SW480 (cell line): ENCODE measurements at regions not wholly inside any gene's neighbourhood (a gene's known extent, or its start where the extent isn't known, plus 50 kb on each side); places are given as distances from the start of the nearest gene placed in this dataset.

Experiments used
- DNase-seq: peaks from one replicate; pipeline ENCODE4 v3.0.0-alpha.2; 2016; ENCODE audit warnings: low spot score

- DNase-seq: no peak
These were observed 398.8 kb upstream of the NFE2L3 start for GRCh38 chr7:25752967-25753791.

GRCh38 chr7:25753837-25754236 lies 398.2 kb upstream of the NFE2L3 start:
- DNase-seq: no peak

GRCh38 chr7:25754333-25754732 lies 397.7 kb upstream of the NFE2L3 start:
- no peak for DNase-seq

GRCh38 chr7:25754751-25755150 lies 397.2 kb upstream of the NFE2L3 start:
- no peak for DNase-seq

- no peak for DNase-seq
These were observed 395.4 kb upstream of the NFE2L3 start for GRCh38 chr7:25756601-25757000.

GRCh38 chr7:25758559-25758958 lies 393.4 kb upstream of the NFE2L3 start:
- DNase-seq: no peak

GRCh38 chr7:25759286-25759685 lies 392.7 kb upstream of the NFE2L3 start:
- no peak for DNase-seq

GRCh38 chr7:25759748-25760147 lies 392.2 kb upstream of the NFE2L3 start:
- no peak for DNase-seq

- DNase-seq: no peak
These were observed 389.2 kb upstream of the NFE2L3 start for GRCh38 chr7:25762511-25763462.

GRCh38 chr7:25763463-25763860 lies 388.5 kb upstream of the NFE2L3 start:
- DNase-seq: no peak

GRCh38 chr7:25765110-25765655 lies 386.8 kb upstream of the NFE2L3 start:
- no peak for DNase-seq

GRCh38 chr7:25770235-25770634 lies 381.8 kb upstream of the NFE2L3 start:
- DNase-seq: no peak

- DNase-seq: no peak
These were observed 381.3 kb upstream of the NFE2L3 start for GRCh38 chr7:25770670-25771069.

GRCh38 chr7:25771491-25771890 lies 380.5 kb upstream of the NFE2L3 start:
- no peak for DNase-seq

GRCh38 chr7:25772802-25773201 lies 379.2 kb upstream of the NFE2L3 start:
- no peak for DNase-seq

GRCh38 chr7:25774675-25775074 lies 377.3 kb upstream of the NFE2L3 start:
- no peak for DNase-seq

GRCh38 chr7:25775570-25775969 lies 376.4 kb upstream of the NFE2L3 start:
- no peak for DNase-seq

GRCh38 chr7:25775999-25776743 lies 375.8 kb upstream of the NFE2L3 start:
- no peak for DNase-seq

GRCh38 chr7:25776744-25777123 lies 375.3 kb upstream of the NFE2L3 start:
- DNase-seq: no peak

- DNase-seq: no peak
These were observed 373.9 kb upstream of the NFE2L3 start for GRCh38 chr7:25777969-25778708.

GRCh38 chr7:25779002-25779546 lies 372.9 kb upstream of the NFE2L3 start:
- DNase-seq: no peak
